ENCODE measurements at regions not wholly inside any gene's neighbourhood (a gene's known extent, or its start where the extent isn't known, plus 50 kb on each side); places are given as distances from the start of the nearest gene placed in this dataset.

GRCh38 chr1:198105185-198105584 lies 51.6 kb upstream of the NEK7 start:
- TF ChIP-seq CTCF (IDR thresholded peaks at IDR 0.05) (no peak), POLR2AphosphoS5 (IDR thresholded peaks at IDR 0.05) (no peak), POLR2A (IDR thresholded peaks at IDR 0.05) (no peak)
